ENCODE measurements at regions not wholly inside any gene's neighbourhood (a gene's known extent, or its start where the extent isn't known, plus 50 kb on each side); places are given as distances from the start of the nearest gene placed in this dataset.

DNA sequence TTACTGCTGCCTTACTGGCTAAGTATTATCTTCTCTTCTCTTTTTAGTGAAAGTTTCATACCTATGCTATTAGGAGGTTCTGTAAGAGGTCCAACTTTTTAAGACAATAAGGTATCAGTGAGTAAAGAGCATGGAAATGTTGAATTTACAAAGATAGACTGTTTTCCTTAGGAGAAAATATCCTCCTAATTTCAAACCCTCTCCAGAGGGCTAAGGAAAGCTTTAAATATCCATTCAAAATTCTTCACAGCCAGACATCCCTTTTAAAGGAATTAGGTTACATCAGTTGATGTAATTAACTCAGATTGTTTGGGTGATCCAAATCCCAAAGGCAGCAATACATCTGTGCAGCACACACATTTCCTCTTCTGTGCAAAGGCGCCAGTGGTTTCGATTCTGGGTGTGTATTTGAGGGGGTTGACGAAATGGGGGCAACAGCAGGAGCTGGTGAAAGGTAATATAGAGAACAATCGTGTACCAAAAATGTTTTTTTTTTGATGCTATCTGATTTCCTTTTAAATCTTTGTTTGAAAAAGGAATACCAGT lies 273.8 kb upstream of the RPS23 start:
- TF ChIP-seq, protein P1, sequence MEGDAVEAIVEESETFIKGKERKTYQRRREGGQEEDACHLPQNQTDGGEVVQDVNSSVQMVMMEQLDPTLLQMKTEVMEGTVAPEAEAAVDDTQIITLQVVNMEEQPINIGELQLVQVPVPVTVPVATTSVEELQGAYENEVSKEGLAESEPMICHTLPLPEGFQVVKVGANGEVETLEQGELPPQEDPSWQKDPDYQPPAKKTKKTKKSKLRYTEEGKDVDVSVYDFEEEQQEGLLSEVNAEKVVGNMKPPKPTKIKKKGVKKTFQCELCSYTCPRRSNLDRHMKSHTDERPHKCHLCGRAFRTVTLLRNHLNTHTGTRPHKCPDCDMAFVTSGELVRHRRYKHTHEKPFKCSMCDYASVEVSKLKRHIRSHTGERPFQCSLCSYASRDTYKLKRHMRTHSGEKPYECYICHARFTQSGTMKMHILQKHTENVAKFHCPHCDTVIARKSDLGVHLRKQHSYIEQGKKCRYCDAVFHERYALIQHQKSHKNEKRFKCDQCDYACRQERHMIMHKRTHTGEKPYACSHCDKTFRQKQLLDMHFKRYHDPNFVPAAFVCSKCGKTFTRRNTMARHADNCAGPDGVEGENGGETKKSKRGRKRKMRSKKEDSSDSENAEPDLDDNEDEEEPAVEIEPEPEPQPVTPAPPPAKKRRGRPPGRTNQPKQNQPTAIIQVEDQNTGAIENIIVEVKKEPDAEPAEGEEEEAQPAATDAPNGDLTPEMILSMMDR (conservative IDR thresholded peaks at IDR 0.05; ENCODE audit: low read length): no peak
- no peak overlapping the region for H3K4me3 ChIP-seq (ENCODE audit: low read length)
- no peak for DNase-seq (ENCODE audit: low read depth)

DNA sequence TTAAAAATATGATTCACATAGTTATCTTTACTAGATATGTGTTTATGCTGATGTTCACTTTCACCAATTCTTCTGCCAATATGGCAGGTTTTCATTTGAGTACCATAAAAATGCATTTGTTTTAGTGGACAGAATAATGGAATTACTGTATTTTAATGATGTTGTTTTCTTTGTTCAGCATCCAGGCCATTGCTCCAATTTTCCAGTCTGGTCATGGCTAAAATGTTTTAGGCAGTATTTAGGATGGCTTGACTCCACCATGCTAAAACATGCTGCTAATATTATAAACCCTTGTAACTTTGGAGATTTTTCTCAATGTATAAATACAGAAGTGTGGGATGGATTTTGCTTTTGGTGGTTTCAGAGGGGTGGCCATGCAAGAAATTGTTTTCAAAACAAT lies 273.0 kb upstream of the RPS23 start:
- H3K4me3 ChIP-seq (ENCODE audit: low read length): no peak overlapping the region
- DNase-seq (ENCODE audit: low read depth): no peak
- TF ChIP-seq, protein P1 (conservative IDR thresholded peaks at IDR 0.05; ENCODE audit: low read length): no peak

DNA sequence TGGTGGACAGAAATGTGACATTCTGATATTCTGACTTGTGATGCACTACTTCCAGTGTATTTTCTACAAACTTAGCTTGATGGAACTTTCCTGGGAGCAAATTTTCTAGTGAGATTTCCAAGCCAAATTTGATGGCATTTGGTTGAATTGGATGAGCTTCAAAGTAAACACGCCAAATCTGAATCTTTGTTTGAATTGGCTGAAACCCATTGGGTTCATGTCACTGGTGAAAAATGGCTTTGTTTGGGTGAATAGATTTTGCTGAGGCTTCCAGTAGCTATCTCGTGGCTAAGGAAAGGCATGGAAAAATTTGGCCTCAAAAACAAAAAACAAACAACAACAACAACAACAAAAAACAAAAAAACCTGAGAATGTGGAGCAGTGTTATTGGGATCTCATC lies 271.1 kb upstream of the RPS23 start:
- H3K4me3 ChIP-seq (ENCODE audit: low read length): no peak overlapping the region
- DNase-seq (ENCODE audit: low read depth): no peak
- TF ChIP-seq, protein P1 (conservative IDR thresholded peaks at IDR 0.05; ENCODE audit: low read length): no peak

DNA sequence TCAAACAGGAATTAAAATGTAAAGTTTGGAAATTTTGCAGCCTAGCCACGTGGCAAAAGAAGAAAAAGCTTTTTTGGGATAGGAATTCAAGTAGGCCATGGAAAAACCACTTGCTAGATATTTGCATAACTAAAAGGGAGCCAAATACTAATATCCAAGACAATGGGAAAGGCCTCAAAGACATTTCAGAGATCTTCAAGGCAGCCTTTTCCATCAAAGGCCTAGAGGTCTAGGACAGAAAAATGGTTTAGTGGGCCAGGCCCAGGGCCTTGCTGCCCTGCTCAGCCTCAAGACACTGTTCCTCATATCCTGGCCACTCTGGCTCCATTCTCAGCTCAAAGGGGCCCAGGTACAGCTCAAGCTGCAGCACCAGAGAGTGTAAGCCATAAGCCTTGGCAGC lies 265.9 kb upstream of the RPS23 start:
- DNase-seq (ENCODE audit: low read depth): no peak
- TF ChIP-seq, protein P1 (conservative IDR thresholded peaks at IDR 0.05; ENCODE audit: low read length): no peak
- no peak overlapping the region for H3K4me3 ChIP-seq (ENCODE audit: low read length)

DNA sequence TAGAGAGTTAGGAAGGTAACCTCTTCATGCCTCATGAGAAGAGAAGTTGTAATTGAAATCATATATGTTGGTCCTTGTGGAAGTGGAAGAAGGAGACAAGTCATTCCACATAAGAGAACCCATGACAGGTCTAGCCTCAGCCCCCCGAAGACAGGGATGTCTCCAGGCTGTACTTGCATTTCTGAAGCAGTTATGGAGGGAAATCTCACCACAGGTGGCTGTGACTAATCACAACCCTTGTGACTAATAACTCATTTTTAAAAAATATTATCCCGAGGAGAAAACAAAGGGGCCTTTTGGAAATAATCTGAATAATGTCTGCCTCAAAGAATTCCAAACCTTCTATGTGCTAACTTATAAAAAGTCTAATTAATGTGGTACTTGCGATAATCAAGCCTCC lies 262.1 kb upstream of the RPS23 start:
- H3K4me3 ChIP-seq (ENCODE audit: low read length): no peak overlapping the region
- TF ChIP-seq, protein P1 (conservative IDR thresholded peaks at IDR 0.05; ENCODE audit: low read length): no peak
- no peak for DNase-seq (ENCODE audit: low read depth)

DNA sequence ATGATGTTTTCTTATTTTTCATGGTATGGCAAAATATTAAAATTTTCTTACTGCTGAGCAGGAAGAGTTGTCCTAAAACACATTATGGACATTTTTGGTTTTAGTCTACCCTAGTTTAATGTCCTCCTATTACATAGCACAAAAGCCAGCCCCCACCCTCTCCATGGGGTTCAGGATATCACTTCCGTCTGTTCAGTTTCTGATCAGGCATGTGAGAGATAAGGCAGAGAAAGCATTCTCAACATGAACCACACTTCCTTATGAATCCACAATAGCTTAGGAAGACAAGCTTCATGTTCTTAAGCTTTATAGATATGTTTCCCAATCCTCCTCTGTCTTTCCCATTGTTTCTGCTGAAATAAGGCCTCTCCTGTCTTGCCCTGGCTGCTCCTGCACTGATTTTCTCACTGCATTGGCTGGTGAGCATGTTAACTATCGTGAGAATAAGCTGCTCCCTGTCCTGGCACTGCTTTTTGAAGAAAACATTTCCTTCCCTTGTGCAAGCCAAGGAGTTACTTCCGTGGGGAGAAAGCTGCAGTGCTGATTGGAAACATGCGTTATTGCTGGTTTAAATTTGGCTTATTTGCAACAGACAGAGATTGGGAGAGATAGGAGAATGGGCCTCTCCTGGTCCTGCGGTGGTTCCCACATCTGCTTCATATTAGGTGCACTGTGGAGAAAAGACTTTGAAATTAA lies 260.3 kb upstream of the RPS23 start:
- TF ChIP-seq, protein P1 (conservative IDR thresholded peaks at IDR 0.05; ENCODE audit: low read length): no peak
- peak; percentile 82 for DNase-seq (ENCODE audit: low read depth)

DNA sequence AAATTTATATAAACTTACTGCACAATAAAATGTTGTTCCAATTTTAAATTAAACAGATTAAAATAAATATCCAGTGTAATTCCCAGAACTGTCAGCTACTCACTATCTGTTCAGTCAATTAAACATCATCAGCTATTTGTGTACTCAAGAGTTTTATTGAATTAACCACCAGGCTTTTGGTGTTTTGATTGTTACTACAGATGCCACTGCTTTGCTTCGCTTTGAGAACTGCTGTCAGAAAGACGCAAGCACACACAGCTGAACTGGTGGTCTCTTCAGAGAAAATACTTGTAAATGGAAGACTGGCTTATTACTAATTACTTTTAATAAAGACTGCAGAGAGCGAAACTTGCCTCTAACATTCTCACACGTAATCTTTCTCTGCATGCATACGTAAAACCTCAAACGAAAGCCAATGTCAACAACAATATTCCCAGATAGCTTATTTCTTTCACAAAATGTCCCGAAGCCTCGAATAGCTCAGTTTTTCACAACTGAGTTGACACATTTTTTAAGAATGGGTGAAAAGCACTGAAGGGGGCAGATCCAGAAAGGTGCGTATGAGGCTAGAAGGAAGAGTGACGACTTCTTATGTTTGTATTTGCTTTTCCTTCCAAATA lies 259.6 kb upstream of the RPS23 start:
- TF ChIP-seq, protein P1 (conservative IDR thresholded peaks at IDR 0.05; ENCODE audit: low read length): no peak
- no peak for DNase-seq (ENCODE audit: low read depth)
- H3K4me3 ChIP-seq (ENCODE audit: low read length): no peak overlapping the region

More for the DNA sequence above, 260.3 kb upstream of the RPS23 start:
- H3K4me3 ChIP-seq (ENCODE audit: low read length): no peak overlapping the region

Measured in AG10803 (cell line).